ENCODE measurements at regions not wholly inside any gene's neighbourhood (a gene's known extent, or its start where the extent isn't known, plus 50 kb on each side); places are given as distances from the start of the nearest gene placed in this dataset.

GRCh38 chr13:70616847-70617246 lies 508.6 kb upstream of the KLHL1 start:
- no peak overlapping the region for H3K4me3 ChIP-seq
- ATAC-seq (ENCODE audit: low FRiP score in 2 of 2) = no peak
- DNase-seq = no peak
- H3K27me3 ChIP-seq = no peaks in the 10 kb centered on the region
- H3K9me3 ChIP-seq = no peaks in the 10 kb centered on the region
- WGBS, 2 donors = 74 to 82% methylated on average over 3 of the region's 3 CpGs
- no peak for TF ChIP-seq POLR2A (IDR thresholded peaks at IDR 0.05)
- TF ChIP-seq POLR2AphosphoS5 (IDR thresholded peaks at IDR 0.05) = no peak
- no peak for TF ChIP-seq EP300 (IDR thresholded peaks at IDR 0.05)
- no peak for TF ChIP-seq CTCF (IDR thresholded peaks at IDR 0.05)
- H3K36me3 ChIP-seq = no peaks in the 10 kb centered on the region
- no peak overlapping the region for H3K27ac ChIP-seq
- H3K4me1 ChIP-seq = no peaks in the 10 kb centered on the region

- 68 to 75% methylated on average over 1 of the region's 1 CpG for WGBS, 2 donors
- H3K9me3 ChIP-seq = no peaks in the 10 kb centered on the region
- no peak overlapping the region for H3K27ac ChIP-seq
- ATAC-seq (ENCODE audit: low FRiP score in 2 of 2) = no peak
- no peak overlapping the region for H3K4me3 ChIP-seq
- TF ChIP-seq POLR2A (IDR thresholded peaks at IDR 0.05) = no peak
- no peak for TF ChIP-seq CTCF (IDR thresholded peaks at IDR 0.05)
- TF ChIP-seq POLR2AphosphoS5 (IDR thresholded peaks at IDR 0.05) = no peak
- TF ChIP-seq EP300 (IDR thresholded peaks at IDR 0.05) = no peak
- no peaks in the 10 kb centered on the region for H3K4me1 ChIP-seq
- DNase-seq = no peak
- H3K36me3 ChIP-seq = no peaks in the 10 kb centered on the region
- H3K27me3 ChIP-seq = no peaks in the 10 kb centered on the region
These were observed 505.0 kb upstream of the KLHL1 start for GRCh38 chr13:70613295-70613694.

GRCh38 chr13:70612881-70613280 lies 504.6 kb upstream of the KLHL1 start:
- Histone ChIP-seq H3K4me1 (no peaks in the 10 kb centered on the region), H3K27me3 (no peaks in the 10 kb centered on the region), H3K4me3 (no peak overlapping the region), H3K36me3 (no peaks in the 10 kb centered on the region), H3K9me3 (no peaks in the 10 kb centered on the region), H3K27ac (no peak overlapping the region)
- no peak for DNase-seq
- no peak for ATAC-seq (ENCODE audit: low FRiP score in 2 of 2)
- TF ChIP-seq POLR2A (IDR thresholded peaks at IDR 0.05) (no peak), EP300 (IDR thresholded peaks at IDR 0.05) (no peak), CTCF (IDR thresholded peaks at IDR 0.05) (no peak), POLR2AphosphoS5 (IDR thresholded peaks at IDR 0.05) (no peak)
- 88 to 92% methylated on average over 2 of the region's 2 CpGs for WGBS, 2 donors

- Histone ChIP-seq H3K27me3 (no peaks in the 10 kb centered on the region), H3K36me3 (no peaks in the 10 kb centered on the region), H3K4me1 (no peaks in the 10 kb centered on the region), H3K27ac (no peak overlapping the region), H3K4me3 (no peak overlapping the region), H3K9me3 (no peaks in the 10 kb centered on the region)
- TF ChIP-seq POLR2AphosphoS5 (IDR thresholded peaks at IDR 0.05) (no peak), EP300 (IDR thresholded peaks at IDR 0.05) (no peak), POLR2A (IDR thresholded peaks at IDR 0.05) (no peak), CTCF (IDR thresholded peaks at IDR 0.05) (no peak)
- ATAC-seq (ENCODE audit: low FRiP score in 2 of 2) = no peak
- DNase-seq = no peak
- 36 to 44% methylated on average over 4 of the region's 4 CpGs for WGBS, 2 donors
These were observed 496.2 kb upstream of the KLHL1 start for GRCh38 chr13:70604448-70604847.

- H3K9me3 ChIP-seq = no peaks in the 10 kb centered on the region
- WGBS, 2 donors = 43 to 49% methylated on average over 3 of the region's 3 CpGs
- no peaks in the 10 kb centered on the region for H3K27me3 ChIP-seq
- no peaks in the 10 kb centered on the region for H3K36me3 ChIP-seq
- no peaks in the 10 kb centered on the region for H3K4me1 ChIP-seq
- TF ChIP-seq POLR2AphosphoS5 (IDR thresholded peaks at IDR 0.05) = no peak
- TF ChIP-seq CTCF (IDR thresholded peaks at IDR 0.05) = no peak
- no peak for TF ChIP-seq POLR2A (IDR thresholded peaks at IDR 0.05)
- TF ChIP-seq EP300 (IDR thresholded peaks at IDR 0.05) = no peak
- no peak overlapping the region for H3K27ac ChIP-seq
- no peak for DNase-seq
- no peak for ATAC-seq (ENCODE audit: low FRiP score in 2 of 2)
- H3K4me3 ChIP-seq = no peak overlapping the region
These were observed 485.5 kb upstream of the KLHL1 start for GRCh38 chr13:70593716-70594115.
